Cerebellar cortex (tissue), 1 donor: ENCODE measurements at regions not wholly inside any gene's neighbourhood (a gene's known extent, or its start where the extent isn't known, plus 50 kb on each side); places are given as distances from the start of the nearest gene placed in this dataset.
"Not testable (repeated sequence)": the region's sequence is repeated elsewhere in the genome, so short reads cannot be mapped to it uniquely, and the experiment has no call there.

Source experiments
- DNase-seq: peaks from one replicate; pipeline ENCODE4 v3.0.0-alpha.2; 2015; ENCODE audit warnings: low spot score

DNA sequence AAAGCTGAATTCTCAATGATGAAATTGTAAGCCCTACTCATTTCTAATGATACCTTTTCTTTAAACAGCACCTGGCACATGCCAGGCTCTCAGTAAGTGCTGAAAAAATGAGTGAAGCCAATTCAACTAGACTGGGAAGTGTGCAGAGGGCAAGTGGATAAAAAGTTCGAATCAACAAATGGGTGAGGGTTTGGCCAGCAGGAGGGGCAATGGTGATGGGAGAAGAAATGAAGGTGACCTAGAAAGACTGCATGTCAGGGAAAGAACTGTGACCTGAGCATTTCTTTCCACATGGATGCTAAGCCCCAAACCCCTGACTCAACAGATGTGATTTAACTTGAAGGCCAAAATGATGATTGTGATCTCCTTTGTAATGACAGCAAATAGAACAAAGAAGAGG is 54.6 kb downstream of the DKK1 start:
- DNase-seq, result no peak

DNA sequence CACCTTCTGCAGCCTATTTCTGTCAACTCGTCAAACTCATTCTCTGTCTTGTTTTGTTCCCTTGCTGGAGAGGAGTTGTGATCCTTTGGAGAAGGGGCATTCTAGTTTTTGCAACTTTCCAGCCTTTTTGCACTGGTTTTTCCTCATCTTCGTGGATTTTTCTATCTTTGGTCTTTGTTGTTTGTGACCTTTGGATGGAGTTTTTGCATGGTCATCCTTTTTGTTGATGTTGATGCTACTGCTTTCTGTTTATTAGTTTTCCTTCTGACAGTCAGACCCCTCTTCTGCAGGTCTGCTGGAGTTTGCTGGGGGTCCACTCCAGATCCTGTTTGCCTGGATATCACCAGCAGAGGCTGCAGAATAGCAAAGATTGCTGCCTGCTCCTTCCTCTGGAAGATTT is 60.1 kb downstream of the DKK1 start:
- not testable (repeated sequence) for DNase-seq

DNA sequence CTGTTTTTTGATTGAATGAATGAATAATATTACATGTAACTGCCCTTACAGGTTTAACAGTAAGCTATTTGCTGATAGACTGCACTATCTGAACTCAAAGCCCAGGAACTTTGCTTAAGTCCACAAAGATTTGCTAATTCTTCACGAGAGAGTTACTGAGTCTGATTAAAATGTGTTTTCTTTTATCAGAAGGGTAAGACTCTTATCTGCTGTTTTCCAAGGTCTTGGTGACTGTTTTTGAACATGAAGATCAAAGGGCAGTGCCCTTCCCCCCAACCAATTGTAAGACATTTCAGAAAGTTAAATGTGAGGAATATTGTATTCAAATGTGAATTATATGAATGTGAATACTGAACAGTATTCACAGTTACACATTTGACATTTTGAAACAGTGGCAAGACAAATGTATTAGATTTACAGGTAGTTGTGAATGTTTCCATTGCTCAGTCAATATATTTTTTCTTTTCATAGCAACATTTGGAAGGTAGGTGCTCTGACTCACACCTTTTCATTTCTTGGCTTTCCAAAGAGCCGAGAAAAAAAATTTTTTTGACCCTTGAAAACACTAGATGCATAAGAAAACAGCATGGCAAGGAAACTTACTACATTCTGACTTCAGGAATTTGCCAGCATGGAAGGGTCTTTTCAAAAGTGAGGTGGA is 62.7 kb downstream of the DKK1 start:
- DNase-seq, result no peak

DNA sequence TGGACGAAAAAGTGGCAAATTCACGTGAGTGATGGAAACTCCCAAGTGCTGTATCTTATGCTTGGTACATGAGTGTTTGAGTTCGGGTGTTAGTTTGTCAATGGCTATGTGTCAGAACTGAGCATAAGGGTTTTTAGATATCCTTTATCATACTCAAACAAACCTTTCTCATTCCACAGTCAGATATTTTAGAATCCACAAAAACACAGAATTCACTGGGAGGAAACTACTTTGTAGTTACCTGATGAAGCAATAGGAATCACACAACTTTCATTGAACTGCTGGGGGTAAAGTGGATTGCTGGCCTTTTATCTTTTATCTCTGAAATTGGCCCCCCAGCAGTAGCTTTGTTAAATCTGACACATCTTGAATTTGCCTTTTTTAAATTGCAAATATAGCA is 64.0 kb downstream of the DKK1 start:
- DNase-seq, result no peak

DNA sequence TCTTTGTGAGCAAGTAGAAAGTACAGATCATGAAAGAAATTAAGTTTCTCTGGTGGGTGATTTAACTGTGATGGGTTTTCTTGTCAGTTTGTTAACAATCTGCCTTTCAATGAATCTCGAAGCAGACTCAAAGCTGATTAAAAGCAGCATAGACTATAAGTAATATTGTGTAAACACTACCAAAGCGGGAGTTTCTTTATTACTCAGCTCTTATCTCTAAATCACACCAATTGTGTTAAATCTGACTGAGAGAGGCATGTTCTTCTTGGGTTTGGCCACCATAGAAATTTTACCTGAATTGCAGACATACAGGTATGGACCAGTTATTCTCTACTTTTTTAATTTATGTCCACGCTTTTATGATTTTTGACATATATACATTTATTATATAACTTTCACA is 65.2 kb downstream of the DKK1 start:
- DNase-seq, result no peak

DNA sequence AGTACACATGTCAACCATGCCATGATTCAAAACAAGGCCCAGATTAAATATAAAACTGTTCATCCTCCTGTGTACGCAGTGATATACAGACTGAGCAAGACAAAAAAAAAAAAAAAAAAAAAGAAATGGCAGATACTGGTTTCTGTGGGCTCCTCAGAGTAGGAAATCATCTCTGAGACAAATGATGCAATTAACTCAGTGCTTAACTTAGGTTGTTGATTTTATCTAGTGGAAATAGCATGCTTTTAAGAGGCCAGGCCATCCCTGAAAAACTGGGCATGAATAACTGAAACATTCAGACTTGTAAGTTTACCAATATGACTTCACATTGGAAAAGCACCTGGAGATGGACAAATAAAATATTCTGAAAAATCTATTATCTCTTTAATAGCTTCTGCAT is 69.0 kb downstream of the DKK1 start:
- no peak for DNase-seq

DNA sequence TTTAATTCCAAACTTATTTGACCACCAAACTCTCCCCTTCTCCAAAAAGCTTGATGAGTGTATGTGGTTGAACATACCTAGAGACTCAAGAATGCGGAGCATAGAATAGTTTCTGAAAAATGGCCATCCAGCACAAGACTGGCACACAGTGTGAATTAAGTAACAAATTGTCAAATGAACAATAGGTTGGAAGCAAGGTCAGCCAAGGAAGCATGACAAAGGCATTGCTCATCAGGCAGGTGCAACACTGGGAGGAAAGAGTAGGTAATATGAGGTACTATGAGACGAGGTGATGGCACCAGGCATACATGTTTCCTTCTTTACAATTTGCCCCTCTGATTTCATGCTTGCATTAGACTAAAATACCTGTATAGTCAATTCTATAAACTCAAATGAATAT is 73.7 kb downstream of the DKK1 start:
- no peak for DNase-seq

DNA sequence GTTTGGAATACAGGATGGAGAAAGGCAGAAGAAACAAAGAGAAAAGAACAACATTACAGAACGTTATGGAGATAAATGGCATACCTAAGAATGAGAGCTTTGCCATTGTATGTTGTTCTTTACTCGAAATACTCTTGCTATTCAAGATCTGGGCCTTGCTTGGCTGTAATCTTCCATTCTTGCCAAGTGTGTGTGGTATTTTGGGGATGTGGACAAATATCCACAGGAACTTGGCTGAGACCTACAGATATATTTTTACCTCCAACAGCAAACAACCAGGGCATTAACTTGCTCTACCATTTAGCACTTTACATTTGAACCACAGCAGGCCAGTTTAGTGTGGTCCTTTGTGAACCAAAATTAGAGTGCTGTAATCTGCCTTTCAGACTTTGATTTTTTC is 76.3 kb downstream of the DKK1 start:
- no peak for DNase-seq

DNA sequence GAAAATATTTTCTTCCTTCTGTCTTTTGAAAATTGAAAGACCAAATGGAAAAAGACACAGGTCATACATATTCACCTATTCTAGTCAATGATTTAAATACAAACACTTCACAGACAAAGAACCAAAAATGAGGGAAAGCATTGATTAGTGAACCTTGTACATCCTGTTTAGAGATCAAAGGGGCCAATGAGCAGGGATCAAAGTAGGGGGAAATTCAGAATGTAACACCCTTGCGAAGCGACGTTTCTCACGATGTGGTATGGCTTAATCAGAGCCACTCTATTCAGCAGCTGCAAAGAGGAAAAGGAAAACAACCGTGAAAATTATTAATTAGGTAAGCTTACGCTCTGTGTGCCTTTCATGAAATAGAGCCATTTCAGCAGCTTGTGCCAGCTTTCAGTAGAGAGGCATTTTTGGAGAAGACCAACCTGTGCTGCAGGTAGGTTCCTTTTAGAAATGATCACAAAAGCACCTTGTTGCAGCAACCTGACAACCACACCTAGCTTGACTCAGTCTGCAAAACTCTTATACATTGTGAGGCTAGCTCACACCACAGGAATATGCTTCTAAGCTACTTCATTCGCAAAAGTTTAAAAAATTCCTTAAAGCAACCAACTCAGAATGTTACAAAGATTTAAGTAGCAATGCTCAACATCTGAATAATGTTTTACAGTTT is 78.0 kb downstream of the DKK1 start:
- DNase-seq, result no peak

DNA sequence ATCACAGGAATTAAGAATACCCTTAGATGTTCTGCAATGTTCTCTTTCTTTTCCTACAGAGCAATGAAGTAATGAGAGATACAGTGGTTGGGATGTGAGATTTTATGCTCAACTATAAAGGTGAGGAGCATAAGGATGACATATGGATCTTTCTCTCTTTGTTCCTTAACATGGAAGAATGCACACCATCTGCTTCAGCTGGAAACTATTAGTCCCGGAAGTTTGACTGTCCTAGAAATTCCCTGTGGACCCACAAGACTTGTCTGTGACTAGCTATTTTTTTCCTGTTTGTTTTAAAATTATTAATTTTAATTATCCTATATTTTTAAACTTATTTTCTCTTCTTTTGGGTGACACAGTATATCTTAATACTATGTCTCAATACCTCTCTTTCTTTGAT is 80.2 kb downstream of the DKK1 start:
- DNase-seq, result no peak

DNA sequence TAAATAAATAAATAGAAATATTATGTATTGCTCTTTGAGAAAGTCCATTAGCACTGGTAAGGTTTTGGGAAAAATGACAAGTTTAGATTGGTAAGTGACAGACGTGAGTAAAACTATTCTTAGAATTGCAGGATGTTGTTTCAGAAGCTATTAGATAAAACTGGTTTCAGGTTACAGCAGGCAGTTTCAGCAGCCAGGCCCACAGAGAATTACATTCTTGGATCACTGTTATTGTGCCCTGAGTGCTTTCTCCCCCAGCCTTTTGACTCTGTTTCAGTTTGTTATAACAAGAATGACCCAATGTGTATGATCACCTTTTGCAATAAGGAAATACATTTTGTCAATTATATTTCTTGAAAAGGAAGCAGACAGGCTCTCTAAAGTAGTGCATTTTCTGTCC is 86.5 kb downstream of the DKK1 start:
- DNase-seq, result no peak

DNA sequence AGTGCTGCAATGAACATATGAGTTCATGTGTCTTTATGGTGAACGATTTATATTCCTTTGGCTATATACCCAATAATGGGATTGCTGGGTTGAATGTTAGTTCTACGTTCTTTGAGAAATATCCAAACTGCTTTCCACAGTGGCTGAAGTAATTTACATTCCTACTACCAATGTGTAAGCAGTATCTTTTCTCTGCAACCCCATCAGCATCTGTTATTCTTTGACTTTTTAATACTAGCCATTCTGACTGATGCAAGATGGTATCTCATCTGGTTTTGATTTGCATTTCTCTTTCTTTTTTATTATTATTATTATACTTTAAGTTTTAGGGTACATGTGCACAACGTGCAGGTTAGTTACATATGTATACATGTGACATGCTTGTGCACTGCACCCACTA is 89.7 kb downstream of the DKK1 start:
- not testable (repeated sequence) for DNase-seq

DNA sequence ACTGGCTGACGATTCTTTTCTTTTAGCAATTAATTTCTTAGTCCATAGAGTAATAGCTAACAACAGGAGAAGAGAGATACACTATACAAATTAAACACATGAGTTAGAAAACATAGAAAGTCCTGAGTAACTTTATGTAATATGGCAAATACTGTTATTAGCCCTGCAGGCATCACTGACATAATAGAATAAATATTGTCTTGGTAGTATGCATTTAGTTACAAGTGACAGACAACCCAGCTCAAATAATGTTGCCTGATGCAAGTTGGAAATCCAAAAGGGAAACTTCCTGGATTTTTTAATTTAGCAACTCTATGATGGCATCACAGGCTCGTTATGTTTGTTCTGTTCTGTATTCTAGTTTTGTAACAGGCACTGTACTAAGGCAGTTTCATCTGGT is 95.1 kb downstream of the DKK1 start:
- DNase-seq, result no peak

DNA sequence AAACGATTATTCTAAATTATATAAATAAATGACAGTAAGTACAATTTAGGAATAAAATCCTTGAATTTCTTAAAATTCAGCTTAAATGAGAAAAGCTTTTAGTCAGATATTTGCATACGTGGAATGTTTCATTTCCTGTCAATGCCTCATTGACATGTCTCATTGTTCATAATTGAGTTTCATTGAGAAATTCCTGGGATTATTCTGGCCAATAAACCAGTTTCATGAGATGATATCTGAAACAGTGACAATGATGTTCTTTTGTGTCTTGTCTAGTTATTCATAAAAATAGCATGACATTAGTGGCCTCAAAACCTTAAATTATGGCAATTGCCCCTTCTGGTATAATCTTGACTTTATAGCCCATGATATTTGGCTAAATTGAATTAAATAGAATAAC is 95.8 kb downstream of the DKK1 start:
- no peak for DNase-seq

DNA sequence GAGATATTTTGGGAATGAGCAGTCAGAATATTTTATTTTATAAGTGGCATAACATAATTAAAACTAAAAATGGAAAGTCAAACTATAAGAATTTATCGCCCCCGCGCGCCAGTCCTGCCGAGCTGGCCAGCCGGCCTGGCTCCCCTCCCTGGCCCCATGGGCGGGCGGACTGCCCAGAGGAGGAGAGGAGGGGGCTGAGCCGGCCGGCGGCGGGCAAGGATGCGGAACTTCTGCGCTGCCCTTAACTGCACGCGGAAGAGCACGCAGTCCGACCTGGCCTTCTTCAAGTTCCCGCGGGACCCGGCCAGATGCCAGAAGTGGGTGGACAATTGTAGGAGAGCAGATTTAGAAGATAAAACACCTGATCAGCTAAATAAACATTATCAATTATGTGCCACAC is 96.8 kb downstream of the DKK1 start:
- no peak for DNase-seq

DNA sequence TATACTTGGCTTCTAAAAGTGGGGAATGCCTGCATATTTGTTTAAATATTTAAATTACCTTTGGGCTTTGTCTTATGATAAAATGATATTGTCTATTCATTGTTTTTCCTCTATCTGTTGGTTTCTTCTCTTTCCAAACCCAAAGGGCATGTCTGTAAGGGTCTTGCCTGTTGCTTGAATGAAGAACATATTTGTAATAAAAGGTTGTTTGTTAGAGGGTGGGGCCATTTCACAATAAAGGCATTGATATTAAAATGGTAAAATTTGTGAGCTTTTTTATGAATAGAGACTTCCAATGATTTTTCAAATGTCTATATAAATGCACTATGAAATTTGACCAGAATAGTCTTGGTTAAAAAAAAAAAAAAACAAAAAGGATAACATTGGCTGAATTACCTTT is 105.2 kb downstream of the DKK1 start:
- DNase-seq, result no peak

DNA sequence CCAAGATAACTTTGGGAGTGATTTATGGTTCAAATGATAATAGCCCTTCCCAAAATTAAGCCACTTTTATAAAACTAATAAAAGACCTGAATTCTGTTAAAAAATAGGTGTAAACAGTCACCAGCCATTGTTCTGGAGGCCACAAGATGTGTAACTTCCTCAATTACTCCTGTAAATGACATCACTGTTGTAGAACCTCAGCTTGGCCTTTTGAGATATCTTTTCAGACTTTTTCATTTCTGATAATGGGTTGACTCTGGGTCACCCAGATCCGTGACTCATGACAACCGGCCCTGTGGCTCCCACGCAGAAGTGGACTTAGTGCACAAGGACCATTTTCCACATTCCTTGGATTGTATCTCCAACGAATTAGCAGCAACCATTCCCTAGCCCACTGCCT is 106.6 kb downstream of the DKK1 start:
- no peak for DNase-seq

DNA sequence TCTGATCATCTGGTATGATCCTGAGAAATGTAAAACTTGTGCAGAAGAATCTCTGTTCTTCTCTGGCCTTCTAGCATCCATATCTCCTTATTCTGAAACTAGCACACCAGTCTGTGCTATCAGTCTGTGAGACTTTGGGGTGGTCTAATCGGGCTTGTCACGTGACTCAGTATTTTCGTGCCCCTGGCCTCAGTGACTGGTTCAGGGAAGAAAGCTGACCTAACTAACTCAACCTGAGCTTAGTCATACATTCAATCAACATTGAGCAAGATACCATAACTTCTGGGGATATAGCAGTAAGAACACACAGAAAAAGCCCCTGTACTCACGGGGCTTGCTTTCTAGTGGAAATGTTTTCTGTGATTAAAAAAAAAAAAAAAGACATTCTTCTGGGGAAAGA is 109.3 kb downstream of the DKK1 start:
- no peak for DNase-seq

DNA sequence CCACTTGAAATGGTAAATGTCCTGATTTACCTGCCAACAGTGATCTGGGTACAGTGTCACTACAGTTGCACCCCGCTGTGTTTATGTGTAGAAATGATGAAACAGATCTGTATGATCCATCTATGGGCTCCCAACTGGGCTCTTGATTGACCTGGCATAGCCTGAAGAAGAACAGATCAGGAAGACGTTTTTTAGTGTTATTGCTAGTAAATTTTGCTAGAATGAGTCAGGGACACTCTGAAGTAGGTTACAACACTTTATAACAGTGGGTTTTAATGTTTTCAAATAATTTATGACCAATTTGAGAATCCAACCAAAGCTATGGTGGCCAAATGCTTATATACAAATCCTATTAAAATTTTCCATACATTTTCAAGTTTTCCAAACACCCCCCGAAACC is 110.3 kb downstream of the DKK1 start:
- DNase-seq, result no peak

DNA sequence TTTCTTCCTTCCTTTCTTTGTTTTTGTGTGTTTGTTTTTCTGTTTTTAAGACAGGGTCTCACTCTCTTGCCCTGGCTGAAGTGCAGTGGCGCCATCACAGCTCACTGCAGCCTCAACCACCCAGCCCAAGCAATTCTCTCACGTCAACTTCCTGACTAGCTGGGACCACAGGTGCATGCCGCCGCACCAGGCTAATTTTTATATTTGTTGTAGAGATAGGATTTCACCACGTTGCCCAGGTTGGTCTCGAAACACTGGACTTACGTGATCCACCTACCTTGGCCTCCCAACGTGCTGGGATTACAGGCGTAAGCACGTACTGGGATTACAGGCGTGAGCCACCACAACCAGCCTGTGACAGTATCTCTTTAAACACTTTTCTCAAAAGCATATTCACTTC is 120.7 kb downstream of the DKK1 start:
- no peak for DNase-seq

DNA sequence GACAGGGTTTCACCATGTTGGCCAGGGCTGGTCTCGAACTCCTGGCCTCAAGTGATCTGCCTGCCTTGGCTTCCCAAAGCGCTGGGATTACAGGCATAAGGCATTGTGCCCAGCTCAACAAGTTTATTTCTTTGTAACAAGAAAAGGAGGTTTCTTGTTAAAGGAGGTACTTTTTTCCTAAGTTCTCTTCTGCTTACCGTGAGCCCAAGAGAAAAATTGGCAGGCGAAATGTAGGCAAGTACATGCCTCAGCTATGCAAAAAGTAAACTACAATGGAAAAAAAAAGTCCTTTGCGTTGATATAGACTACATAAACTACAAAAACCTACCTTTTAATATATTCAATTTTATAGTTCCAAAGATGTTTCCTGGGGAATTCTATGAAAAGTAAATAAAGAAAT is 122.6 kb downstream of the DKK1 start:
- no peak for DNase-seq

DNA sequence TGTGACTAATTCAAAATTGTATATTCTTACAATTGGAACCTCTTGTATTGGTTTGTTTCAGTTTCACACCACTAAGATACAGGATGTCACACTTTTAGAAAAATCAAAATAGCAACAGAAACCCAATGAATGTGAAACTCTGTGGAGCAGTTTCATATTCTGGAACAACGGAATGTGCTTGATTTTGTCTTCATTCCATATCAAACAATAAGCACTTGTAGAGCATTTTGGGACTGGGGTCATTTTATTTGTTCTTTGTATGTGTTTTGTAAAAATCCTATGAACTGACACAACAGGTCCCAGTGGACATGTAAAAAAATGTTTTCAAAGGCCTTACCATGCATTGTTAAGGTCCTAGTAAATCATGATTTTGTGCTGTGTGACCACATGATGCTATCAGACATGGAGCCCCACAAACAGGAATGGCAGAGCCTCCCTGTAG is 123.1 kb downstream of the DKK1 start:
- DNase-seq, result no peak

DNA sequence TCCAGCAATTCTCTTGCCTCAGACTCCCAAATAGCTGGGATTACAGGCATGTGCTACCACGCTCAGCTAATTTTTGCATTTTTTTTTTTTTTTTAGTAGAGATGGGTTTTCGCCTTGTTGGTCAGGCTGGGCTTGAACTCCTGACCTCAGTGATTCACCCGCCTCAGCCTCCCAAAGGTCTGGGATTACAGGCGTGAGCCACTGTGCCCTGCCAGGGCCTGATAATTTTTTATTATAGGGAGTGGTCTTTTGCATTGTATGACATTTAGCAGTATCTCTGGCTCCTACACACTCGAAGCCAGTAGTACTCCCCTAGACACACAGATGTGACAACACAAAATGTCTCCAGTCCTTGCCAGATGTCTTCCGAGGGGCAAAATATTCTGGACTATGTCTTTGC is 124.0 kb downstream of the DKK1 start:
- DNase-seq, result no peak

DNA sequence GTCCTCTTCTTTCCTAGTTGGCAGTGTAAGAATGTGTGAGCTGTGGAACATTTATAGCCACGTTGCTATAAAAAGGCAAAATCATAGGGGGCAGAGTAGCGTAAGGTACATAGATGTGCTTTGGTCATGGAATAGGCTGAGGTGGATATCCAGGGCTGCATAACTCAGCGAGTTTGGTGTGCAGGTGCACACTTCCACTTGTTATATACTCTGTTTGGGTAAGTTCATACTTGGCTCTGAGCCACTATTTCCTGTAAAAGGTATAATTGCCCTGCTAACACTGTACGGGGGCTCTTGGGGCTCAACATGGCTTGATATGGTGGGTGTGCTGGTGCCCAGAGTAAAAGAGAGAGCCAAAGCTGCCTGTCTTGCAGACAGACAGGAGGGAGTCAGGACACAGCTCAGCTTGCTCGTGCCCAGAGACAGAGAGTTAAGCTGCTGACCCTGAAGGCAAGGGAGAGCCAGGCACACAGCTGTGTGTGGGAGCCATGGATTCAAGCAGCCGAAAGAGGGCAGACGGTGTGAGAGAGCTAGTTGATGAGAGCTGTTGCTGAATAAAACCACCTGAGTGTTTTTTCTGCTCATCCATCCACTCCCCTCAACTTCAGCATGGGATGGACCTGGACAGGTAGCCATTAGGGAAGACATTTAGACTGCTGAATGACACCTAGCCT is 126.7 kb downstream of the DKK1 start:
- peak; percentile 43 for DNase-seq
